ENCODE measurements at regions not wholly inside any gene's neighbourhood (a gene's known extent, or its start where the extent isn't known, plus 50 kb on each side); places are given as distances from the start of the nearest gene placed in this dataset.

- Histone ChIP-seq H3K27ac (replicated peaks) (no peak overlapping the region), H3K4me3 (replicated peaks; ENCODE audit: insufficient read depth, low read length) (no peak overlapping the region), H3K27me3 (ENCODE audit: insufficient read depth, poor library complexity, severe bottlenecking) (no peaks in the 10 kb centered on the region)
- no peak for TF ChIP-seq POLR2AphosphoS5 (IDR thresholded peaks at IDR 0.05; ENCODE audit: low read depth)
- no peak for TF ChIP-seq SPI1 (IDR thresholded peaks at IDR 0.05; ENCODE audit: borderline replicate concordance, low read depth)
- TF ChIP-seq GABPA (IDR thresholded peaks at IDR 0.05; ENCODE audit: low read depth), result no peak
- TF ChIP-seq REST (IDR thresholded peaks at IDR 0.05; ENCODE audit: insufficient replicate concordance, low read depth), result no peak
- TF ChIP-seq CTCF (IDR thresholded peaks at IDR 0.05; ENCODE audit: insufficient read depth, low read length), result no peak
- DNase-seq (ENCODE audit: low read depth in 1 of 2, low spot score in 1 of 2), result no peak
These were observed 84.4 kb upstream of the PRMT6 start for GRCh38 chr1:106972074-106972473.

- no peak for DNase-seq (ENCODE audit: low read depth in 1 of 2, low spot score in 1 of 2)
- no peaks in the 10 kb centered on the region for H3K27me3 ChIP-seq (ENCODE audit: insufficient read depth, poor library complexity, severe bottlenecking)
- TF ChIP-seq GABPA (IDR thresholded peaks at IDR 0.05; ENCODE audit: low read depth) (no peak), CTCF (IDR thresholded peaks at IDR 0.05; ENCODE audit: insufficient read depth, low read length) (no peak), REST (IDR thresholded peaks at IDR 0.05; ENCODE audit: insufficient replicate concordance, low read depth) (no peak), SPI1 (IDR thresholded peaks at IDR 0.05; ENCODE audit: borderline replicate concordance, low read depth) (no peak), POLR2AphosphoS5 (IDR thresholded peaks at IDR 0.05; ENCODE audit: low read depth) (no peak)
- no peak overlapping the region for H3K27ac ChIP-seq (replicated peaks)
- no peak overlapping the region for H3K4me3 ChIP-seq (replicated peaks; ENCODE audit: insufficient read depth, low read length)
These were observed 80.5 kb upstream of the PRMT6 start for GRCh38 chr1:106975944-106976343.

GRCh38 chr1:106978477-106979322, 77.8 kb upstream of the PRMT6 start:
- TF ChIP-seq SPI1 (IDR thresholded peaks at IDR 0.05; ENCODE audit: borderline replicate concordance, low read depth) (no peak), REST (IDR thresholded peaks at IDR 0.05; ENCODE audit: insufficient replicate concordance, low read depth) (no peak), CTCF (IDR thresholded peaks at IDR 0.05; ENCODE audit: insufficient read depth, low read length) (no peak), POLR2AphosphoS5 (IDR thresholded peaks at IDR 0.05; ENCODE audit: low read depth) (no peak), GABPA (IDR thresholded peaks at IDR 0.05; ENCODE audit: low read depth) (no peak)
- no peaks in the 10 kb centered on the region for H3K27me3 ChIP-seq (ENCODE audit: insufficient read depth, poor library complexity, severe bottlenecking)
- DNase-seq (ENCODE audit: low read depth in 1 of 2, low spot score in 1 of 2), result no peak
- H3K4me3 ChIP-seq (replicated peaks; ENCODE audit: insufficient read depth, low read length), result no peak overlapping the region
- H3K27ac ChIP-seq (replicated peaks), result no peak overlapping the region
